A549 (cell line): ENCODE measurements at regions not wholly inside any gene's neighbourhood (a gene's known extent, or its start where the extent isn't known, plus 50 kb on each side); places are given as distances from the start of the nearest gene placed in this dataset.

ENCODE experiments used
- ATAC-seq, 2 experiments: fragments of 200-7000 bp in 1 of 2; fragments of >200 bp in 1 of 2; cut with Nextera tagmentation in 1 of 2; cut with Tn5 transposase in 1 of 2; 3 replicates each; pipeline versions ENCODE4 v1.8.0 to v1.9.1; 2018 to 2020; ENCODE audit warnings: mild to moderate bottlenecking in 1 of 2, moderate library complexity in 1 of 2
- CTCF ChIA-PET: fragments of 300-600 bp; sonication (Branson Sonifier 250); formaldehyde crosslinking; extraction: SDS; loops from one replicate; lab custom pipeline; 2021; ENCODE audit warnings: antibody characterized with exemption, inconsistent platforms; lab: Yijun Ruan, JAX
- POLR2A ChIA-PET: fragments of 350-600 bp; formaldehyde crosslinking; extraction: SDS; loops from one replicate; lab custom pipeline; 2021; ENCODE audit warnings: antibody characterized with exemption, inconsistent platforms; lab: Yijun Ruan, JAX
- DNase-seq, 2 experiments: peaks; one replicate each; pipeline versions ENCODE4 v3.0.0 to v3.0.0-alpha.2; 2011 to 2016; ENCODE audit warnings: low read depth in 1 of 2, low spot score in 1 of 2
- FAIRE-seq: peaks from 2 replicates; lab custom pipeline; 2011; peaks lifted over from hg19 to GRCh38; lab: Jason Lieb, UNC
- H3K27ac ChIP-seq, 2 experiments: fragments of >200 bp; sonication (Bioruptor Twin); formaldehyde crosslinking; 3 replicates each; pipeline ENCODE4 v1.5.1; 2016 to 2017
- H3K4me1 ChIP-seq: fragments of >200 bp; sonication (Bioruptor Twin); formaldehyde crosslinking; 3 replicates; pipeline ENCODE4 v1.6.1; 2016
- H3K4me2 ChIP-seq: fragments of >200 bp; sonication (Bioruptor Twin); formaldehyde crosslinking; 3 replicates; pipeline ENCODE4 v1.6.1; 2016
- H3K4me3 ChIP-seq: fragments of >200 bp; sonication (Bioruptor Twin); formaldehyde crosslinking; 3 replicates; pipeline ENCODE4 v1.5.1; 2016
- H3K9me3 ChIP-seq: fragments of >200 bp; sonication (Bioruptor Twin); formaldehyde crosslinking; 3 replicates; pipeline ENCODE4 v1.6.1; 2016
- BHLHE40 ChIP-seq: IDR thresholded peaks from 2 replicates; pipeline ENCODE4 v1.6.1; 2012; ENCODE audit warnings: low read depth, low read length, inconsistent platforms
- CHD4 ChIP-seq: fragments of 200-600 bp; sonication (generic); IDR thresholded peaks from 2 replicates; pipeline ENCODE4 v1.6.1; 2016; ENCODE audit warnings: antibody characterized with exemption, mild to moderate bottlenecking, borderline replicate concordance
- E2F6 ChIP-seq: IDR thresholded peaks from 2 replicates; pipeline ENCODE4 v1.6.1; 2012; ENCODE audit warnings: low read depth, borderline replicate concordance
- EHMT2 ChIP-seq: fragments of 200-600 bp; sonication (generic); IDR thresholded peaks from 2 replicates; pipeline ENCODE4 v1.6.1; 2016; ENCODE audit warnings: antibody characterized with exemption, low read depth, mild to moderate bottlenecking, moderate library complexity
- FOSL2 ChIP-seq, 2 experiments: fragments of 450-650 bp in 1 of 2; fragments of >200 bp in 1 of 2; sonication (Bioruptor Twin) in 1 of 2; formaldehyde crosslinking; IDR thresholded peaks; 2 replicates each; pipeline versions ENCODE4 v1.5.0 to v1.6.1; 2016 to 2020; ENCODE audit warnings: mild to moderate bottlenecking in 1 of 2, moderate library complexity in 1 of 2
- FOXS1 ChIP-seq: fragments of 250-450 bp; sonication (Bioruptor Pico); IDR thresholded peaks from 2 replicates; pipeline ENCODE4 v1.5.0; 2020; ENCODE audit warnings: mild to moderate bottlenecking, moderate library complexity
- HMGXB4 ChIP-seq: fragments of 250-450 bp; sonication (Bioruptor Pico); IDR thresholded peaks from 2 replicates; pipeline ENCODE4 v1.5.0; 2021; ENCODE audit warnings: mild to moderate bottlenecking, moderate library complexity, borderline replicate concordance
- HOXA7 ChIP-seq: fragments of 250-450 bp; sonication (Bioruptor Pico); IDR thresholded peaks from 2 replicates; pipeline ENCODE4 v1.5.0; 2020; ENCODE audit warnings: mild to moderate bottlenecking, moderate library complexity
- HOXB13 ChIP-seq: fragments of 250-450 bp; sonication (Bioruptor Pico); IDR thresholded peaks from 2 replicates; pipeline ENCODE4 v1.5.0; 2020; ENCODE audit warnings: low read depth, mild to moderate bottlenecking, moderate library complexity
- JUN ChIP-seq, 2 experiments: fragments of >200 bp; sonication (Bioruptor Twin); formaldehyde crosslinking; IDR thresholded peaks; 2 replicates in 1 of 2; 3 replicates in 1 of 2; pipeline ENCODE4 v1.6.1; 2016 to 2017
- KDM1A ChIP-seq: fragments of 200-600 bp; sonication (generic); IDR thresholded peaks from 2 replicates; pipeline ENCODE4 v1.6.1; 2016; ENCODE audit warnings: low read depth, mild to moderate bottlenecking
- MAX ChIP-seq: IDR thresholded peaks from 2 replicates; pipeline ENCODE4 v1.6.1; 2012
- MAZ ChIP-seq: fragments of 150-350 bp; IDR thresholded peaks from 2 replicates; pipeline ENCODE4 v1.6.1; 2014; ENCODE audit warnings: antibody characterized with exemption, low read depth, low read length, borderline replicate concordance
- PBX3 ChIP-seq: IDR thresholded peaks from 2 replicates; pipeline ENCODE4 v1.6.1; 2012
- RARB ChIP-seq: fragments of 250-450 bp; sonication (Bioruptor Pico); IDR thresholded peaks from 2 replicates; pipeline ENCODE4 v1.8.0; 2021; ENCODE audit warnings: mild to moderate bottlenecking, moderate library complexity
- REST ChIP-seq: fragments of 200-600 bp; sonication (generic); IDR thresholded peaks from 2 replicates; pipeline ENCODE4 v1.6.1; 2016; ENCODE audit warnings: antibody characterized with exemption, mild to moderate bottlenecking, moderate library complexity
- RFX5 ChIP-seq: fragments of 450-650 bp; IDR thresholded peaks from 2 replicates; pipeline ENCODE4 v1.7.1; 2014; ENCODE audit warnings: antibody characterized with exemption, mild to moderate bottlenecking, moderate library complexity
- RNF2 ChIP-seq: fragments of 200-600 bp; sonication (generic); IDR thresholded peaks from 2 replicates; pipeline ENCODE4 v1.6.1; 2016; ENCODE audit warnings: low read depth, mild to moderate bottlenecking, antibody characterized with exemption, moderate library complexity, borderline replicate concordance
- SMC3 ChIP-seq: fragments of >200 bp; sonication (Bioruptor Twin); formaldehyde crosslinking; IDR thresholded peaks from 3 replicates; pipeline ENCODE4 v1.6.1; 2018; ENCODE audit warnings: inconsistent platforms
- TFCP2L1 ChIP-seq: fragments of 250-450 bp; sonication (Bioruptor Pico); IDR thresholded peaks from 2 replicates; pipeline ENCODE4 v1.5.0; 2021; ENCODE audit warnings: mild to moderate bottlenecking
- USF2 ChIP-seq: fragments of 450-650 bp; IDR thresholded peaks from 2 replicates; pipeline ENCODE4 v1.6.1; 2014; ENCODE audit warnings: antibody characterized with exemption
- ZC3H11A ChIP-seq: fragments of 450-650 bp; IDR thresholded peaks from 2 replicates; pipeline ENCODE4 v1.6.1; 2014; ENCODE audit warnings: antibody characterized with exemption, mild to moderate bottlenecking
- WGBS: methylation state at CpG from one replicate; pipeline ENCODE4 v1.1.6; 2017; ENCODE audit errors: missing lambda C conversion rate; 5-methylcytosine and 5-hydroxymethylcytosine counted together

GRCh38 chr3:144384241-144384979 is 412.8 kb downstream of the DIPK2A start:
- FAIRE-seq (no peak), DNase-seq (no peak), ATAC-seq (no peak)
- ChIA-PET POLR2A (no interaction called here), CTCF (no interaction called here)
- H3K4me2 ChIP-seq = no peak overlapping the region
- no peaks in the 10 kb centered on the region for H3K4me1 ChIP-seq
- TF ChIP-seq HMGXB4 (CRISPR knock-in tag) = no peak
- TF ChIP-seq FOSL2 (IDR thresholded peaks at IDR 0.05) = no peak
- no peak for TF ChIP-seq FOSL2 (CRISPR knock-in tag; IDR thresholded peaks at IDR 0.05)
- TF ChIP-seq USF2 = no peak
- no peak for TF ChIP-seq CHD4
- TF ChIP-seq MAX = no peak
- no peak for TF ChIP-seq RFX5
- no peak for TF ChIP-seq TFCP2L1 (CRISPR knock-in tag)
- TF ChIP-seq MAZ = no peak
- no peak for TF ChIP-seq EHMT2
- no peak for TF ChIP-seq REST
- TF ChIP-seq FOXS1 (CRISPR knock-in tag) = no peak
- no peak for TF ChIP-seq HOXA7 (CRISPR knock-in tag)
- no peak for TF ChIP-seq RNF2
- no peak for TF ChIP-seq BHLHE40
- TF ChIP-seq ZC3H11A = no peak
- no peak for TF ChIP-seq HOXB13
- TF ChIP-seq PBX3 = no peak
- no peak for TF ChIP-seq JUN (IDR thresholded peaks at IDR 0.05)
- H3K4me3 ChIP-seq = no peak overlapping the region
- H3K27ac ChIP-seq = no peak overlapping the region
- H3K9me3 ChIP-seq = no peaks in the 10 kb centered on the region
- WGBS = 30% methylated on average over 2 of the region's 2 CpGs

- no peak for DNase-seq
- POLR2A ChIA-PET = no interaction called here
- CTCF ChIA-PET = no interaction called here
- Histone ChIP-seq H3K4me2 (no peak overlapping the region), H3K4me3 (no peak overlapping the region), H3K27ac (no peak overlapping the region), H3K4me1 (no peaks in the 10 kb centered on the region), H3K9me3 (no peaks in the 10 kb centered on the region)
- no peak for FAIRE-seq
- ATAC-seq = no peak
- TF ChIP-seq E2F6 = no peak
- TF ChIP-seq FOSL2 (IDR thresholded peaks at IDR 0.05) = no peak
- no peak for TF ChIP-seq FOSL2 (CRISPR knock-in tag; IDR thresholded peaks at IDR 0.05)
- no peak for TF ChIP-seq REST
- TF ChIP-seq SMC3 = no peak
- TF ChIP-seq RARB (CRISPR knock-in tag) = no peak
- no peak for TF ChIP-seq KDM1A
Observed at GRCh38 chr3:144390786-144391185, 419.2 kb downstream of the DIPK2A start.
